Central memory CD4-positive, alpha-beta T cell (primary cell): ENCODE measurements at regions not wholly inside any gene's neighbourhood (a gene's known extent, or its start where the extent isn't known, plus 50 kb on each side); places are given as distances from the start of the nearest gene placed in this dataset.
"Not testable (repeated sequence)": the region's sequence is repeated elsewhere in the genome, so short reads cannot be mapped to it uniquely, and the experiment has no call there.

Experiments
- DNase-seq: peaks from one replicate; pipeline ENCODE4 v3.0.0; 2022

- DNase-seq, result no peak
Measured at GRCh38 chr16:85240982-85241924, 129.0 kb upstream of the CIBAR2 start.

GRCh38 chr16:85242140-85242539 lies 129.9 kb upstream of the CIBAR2 start:
- no peak for DNase-seq

- no peak for DNase-seq
Measured at GRCh38 chr16:85243308-85243707, 131.0 kb upstream of the CIBAR2 start.

- not testable (repeated sequence) for DNase-seq
Measured at GRCh38 chr16:85244452-85244851, 132.2 kb upstream of the CIBAR2 start.

GRCh38 chr16:85245307-85246172 lies 133.3 kb upstream of the CIBAR2 start:
- DNase-seq, result peak; percentile 29

- DNase-seq, result no peak
Measured at GRCh38 chr16:85246473-85246872, 134.2 kb upstream of the CIBAR2 start.

GRCh38 chr16:85246973-85247372 lies 134.7 kb upstream of the CIBAR2 start:
- no peak for DNase-seq

GRCh38 chr16:85248342-85248741 lies 136.1 kb upstream of the CIBAR2 start:
- DNase-seq, result no peak

- no peak for DNase-seq
Measured at GRCh38 chr16:85248857-85249256, 136.6 kb upstream of the CIBAR2 start.

GRCh38 chr16:85249418-85250146 lies 137.3 kb upstream of the CIBAR2 start:
- no peak for DNase-seq

- DNase-seq, result no peak
Measured at GRCh38 chr16:85250147-85250463, 137.8 kb upstream of the CIBAR2 start.

- DNase-seq, result no peak
Measured at GRCh38 chr16:85250609-85251223, 138.4 kb upstream of the CIBAR2 start.

GRCh38 chr16:85251225-85251760 lies 139.0 kb upstream of the CIBAR2 start:
- DNase-seq, result no peak

- no peak for DNase-seq
Measured at GRCh38 chr16:85252014-85252413, 139.7 kb upstream of the CIBAR2 start.

GRCh38 chr16:85252461-85252860 lies 140.2 kb upstream of the CIBAR2 start:
- no peak for DNase-seq

- peak; percentile 33 for DNase-seq
Measured at GRCh38 chr16:85253084-85253941, 141.0 kb upstream of the CIBAR2 start.

- DNase-seq, result no peak
Measured at GRCh38 chr16:85254051-85254450, 141.8 kb upstream of the CIBAR2 start.

- DNase-seq, result no peak
Measured at GRCh38 chr16:85254921-85255320, 142.6 kb upstream of the CIBAR2 start.

GRCh38 chr16:85255777-85256176 lies 143.5 kb upstream of the CIBAR2 start:
- DNase-seq, result no peak

GRCh38 chr16:85256190-85256739 lies 144.0 kb upstream of the CIBAR2 start:
- DNase-seq, result no peak

GRCh38 chr16:85257483-85257882 lies 145.2 kb upstream of the CIBAR2 start:
- DNase-seq, result no peak
